HepG2 (cell line): ENCODE measurements at regions not wholly inside any gene's neighbourhood (a gene's known extent, or its start where the extent isn't known, plus 50 kb on each side); places are given as distances from the start of the nearest gene placed in this dataset.

Source experiments
- CEBPG ChIP-seq: IDR thresholded peaks from 2 replicates; pipeline ENCODE4 v1.6.1; 2016
- CTCF ChIP-seq: sonication (generic); formaldehyde crosslinking; IDR thresholded peaks from 2 replicates; pipeline ENCODE4 v1.5.0; 2020; ENCODE audit warnings: mild to moderate bottlenecking, missing genetic modification reagents, moderate library complexity
- DNMT1 ChIP-seq: sonication (generic); formaldehyde crosslinking; IDR thresholded peaks from 2 replicates; pipeline ENCODE4 v1.5.1; 2020; ENCODE audit warnings: mild to moderate bottlenecking, missing genetic modification reagents
- E2F1 ChIP-seq: sonication (generic); formaldehyde crosslinking; IDR thresholded peaks from 2 replicates; pipeline ENCODE4 v1.5.0; 2020; ENCODE audit warnings: missing genetic modification reagents
- EP300 ChIP-seq, 3 experiments: sonication (generic) in 1 of 3; formaldehyde crosslinking in 1 of 3; IDR thresholded peaks; 2 replicates each; pipeline versions ENCODE4 v1.5.1 to v1.6.1; 2011 to 2020; ENCODE audit warnings: low read depth in 2 of 3, low read length in 2 of 3, borderline replicate concordance in 1 of 3, improper control_type of control experiment in 1 of 3, mild to moderate bottlenecking in 1 of 3, missing genetic modification reagents in 1 of 3, moderate library complexity in 1 of 3
- FOXJ3 ChIP-seq: sonication (generic); formaldehyde crosslinking; IDR thresholded peaks from 2 replicates; pipeline ENCODE4 v1.4.0; 2020; ENCODE audit warnings: missing genetic modification reagents, mild to moderate bottlenecking, borderline replicate concordance
- FOXK1 ChIP-seq: sonication (generic); formaldehyde crosslinking; IDR thresholded peaks from 2 replicates; pipeline ENCODE4 v1.4.0; 2020; ENCODE audit warnings: low read depth, missing genetic modification reagents, borderline replicate concordance
- HINFP ChIP-seq: sonication (generic); formaldehyde crosslinking; IDR thresholded peaks from 2 replicates; pipeline ENCODE4 v1.4.0; 2020; ENCODE audit warnings: low read depth, mild to moderate bottlenecking, missing genetic modification reagents
- JUN ChIP-seq: sonication (generic); formaldehyde crosslinking; IDR thresholded peaks from 2 replicates; pipeline ENCODE4 v1.4.0; 2020; ENCODE audit warnings: mild to moderate bottlenecking, missing genetic modification reagents
- KMT2B ChIP-seq: IDR thresholded peaks from 2 replicates; pipeline ENCODE4 v1.6.1; 2016; ENCODE audit warnings: missing genetic modification reagents, missing compliant biosample characterization
- RFX5 ChIP-seq: IDR thresholded peaks from 2 replicates; pipeline ENCODE4 v1.6.1; 2011; ENCODE audit warnings: low read depth, low read length, improper control_type of control experiment
- SIN3A ChIP-seq: IDR thresholded peaks from 2 replicates; pipeline ENCODE4 v1.6.1; 2011; ENCODE audit warnings: low read depth, mild to moderate bottlenecking, control low read depth, low read length, borderline replicate concordance
- SMC3 ChIP-seq: IDR thresholded peaks from 2 replicates; pipeline ENCODE4 v1.6.1; 2011; ENCODE audit warnings: low read length, improper control_type of control experiment
- ZBTB46 ChIP-seq: sonication (generic); formaldehyde crosslinking; IDR thresholded peaks from 2 replicates; pipeline ENCODE4 v1.4.0; 2020; ENCODE audit warnings: mild to moderate bottlenecking, missing genetic modification reagents, borderline replicate concordance

- TF ChIP-seq E2F1: no peak; the same call in 1 of the 2 replicates
- TF ChIP-seq HINFP (CRISPR knock-in tag): peak; percentile 56
- peak; percentile 73 for TF ChIP-seq JUN (CRISPR knock-in tag)
- TF ChIP-seq FOXK1 (CRISPR knock-in tag): peak; percentile 97
- TF ChIP-seq CTCF (CRISPR knock-in tag): 0 out of 2 replicates have a peak, but pooled peaks have one; percentile 3
- peak; percentile 52; the same call in 1 of the 2 replicates for TF ChIP-seq SMC3
- peak; percentile 79 for TF ChIP-seq CEBPG (CRISPR knock-in tag)
- TF ChIP-seq FOXJ3 (CRISPR knock-in tag): peak; percentile 98
- no peak for TF ChIP-seq RFX5
- peak; percentile 12 for TF ChIP-seq KMT2B
- TF ChIP-seq SIN3A: no peak
- peak; percentile 98 to 99; a peak in 3 of 4 replicates for TF ChIP-seq EP300 (IDR thresholded peaks at IDR 0.05; ENCODE audit: low read depth in 2 of 2, low read length in 2 of 2)
- TF ChIP-seq EP300 (CRISPR knock-in tag; IDR thresholded peaks at IDR 0.05; ENCODE audit: borderline replicate concordance): peak; percentile 99
- TF ChIP-seq ZBTB46: 0 out of 2 replicates have a peak, but pooled peaks have one; percentile 3
- TF ChIP-seq DNMT1 (CRISPR knock-in tag): no peak
Observed at GRCh38 chr20:50389808-50390684, 120.1 kb upstream of the PTPN1 start.
